ENCODE measurements at regions not wholly inside any gene's neighbourhood (a gene's known extent, or its start where the extent isn't known, plus 50 kb on each side); places are given as distances from the start of the nearest gene placed in this dataset.

DNA sequence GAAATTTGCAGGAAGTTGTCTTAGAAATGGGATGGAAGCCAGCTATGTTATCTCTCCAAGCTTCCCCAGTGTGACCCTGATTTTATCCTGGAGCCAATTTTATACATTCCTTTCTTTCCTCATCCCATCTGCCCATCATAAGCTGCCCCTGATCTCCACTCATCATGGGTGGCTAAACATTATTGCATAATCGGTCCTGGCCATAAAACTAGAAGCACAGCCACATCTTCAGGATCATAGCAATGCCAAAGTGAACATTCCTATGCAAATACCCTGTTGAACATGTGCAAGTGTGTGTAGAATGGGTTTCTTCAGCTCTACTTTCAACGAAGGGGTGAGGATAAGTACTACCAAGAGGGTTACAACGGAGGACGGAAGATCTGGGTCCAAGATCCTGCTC lies 50.6 kb upstream of the COG2 start:
- Histone ChIP-seq H3K36me3 (ENCODE audit: control insufficient read depth in 2 of 2, insufficient read depth in 1 of 2, low read length in 2 of 2) (no peaks in the 10 kb centered on the region), H3K4me1 (ENCODE audit: control insufficient read depth, insufficient read depth, low read length) (no peaks in the 10 kb centered on the region), H3K27ac (ENCODE audit: extremely low read depth, low read depth, low read length) (no peak overlapping the region), H3K9me3 (ENCODE audit: control insufficient read depth, insufficient read depth, low read depth, low read length) (no peaks in the 10 kb centered on the region), H3K4me3 (ENCODE audit: low read depth, low read length) (no peak overlapping the region)
- CTCF ChIA-PET: interaction anchor here (1.0 kb wide), 1 partner anchor 281 kb away, joined by 3 read pairs; no protein-coding TSS in a partner anchor
- POLR2A ChIA-PET: no interaction called here
- TF ChIP-seq BCL11A (tag by site-specific recombination; IDR thresholded peaks at IDR 0.05; ENCODE audit: low read depth): no peak
- TF ChIP-seq IKZF3 (tag by site-specific recombination; IDR thresholded peaks at IDR 0.05): no peak
- TF ChIP-seq ZNF777 (tag by site-specific recombination; IDR thresholded peaks at IDR 0.05; ENCODE audit: borderline replicate concordance): no peak
- TF ChIP-seq, protein P1, sequence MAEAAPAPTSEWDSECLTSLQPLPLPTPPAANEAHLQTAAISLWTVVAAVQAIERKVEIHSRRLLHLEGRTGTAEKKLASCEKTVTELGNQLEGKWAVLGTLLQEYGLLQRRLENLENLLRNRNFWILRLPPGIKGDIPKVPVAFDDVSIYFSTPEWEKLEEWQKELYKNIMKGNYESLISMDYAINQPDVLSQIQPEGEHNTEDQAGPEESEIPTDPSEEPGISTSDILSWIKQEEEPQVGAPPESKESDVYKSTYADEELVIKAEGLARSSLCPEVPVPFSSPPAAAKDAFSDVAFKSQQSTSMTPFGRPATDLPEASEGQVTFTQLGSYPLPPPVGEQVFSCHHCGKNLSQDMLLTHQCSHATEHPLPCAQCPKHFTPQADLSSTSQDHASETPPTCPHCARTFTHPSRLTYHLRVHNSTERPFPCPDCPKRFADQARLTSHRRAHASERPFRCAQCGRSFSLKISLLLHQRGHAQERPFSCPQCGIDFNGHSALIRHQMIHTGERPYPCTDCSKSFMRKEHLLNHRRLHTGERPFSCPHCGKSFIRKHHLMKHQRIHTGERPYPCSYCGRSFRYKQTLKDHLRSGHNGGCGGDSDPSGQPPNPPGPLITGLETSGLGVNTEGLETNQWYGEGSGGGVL (tag by site-specific recombination; IDR thresholded peaks at IDR 0.05): no peak
- TF ChIP-seq ZNF701 (tag by site-specific recombination; IDR thresholded peaks at IDR 0.05): no peak
- TF ChIP-seq ZNF184 (tag by site-specific recombination; IDR thresholded peaks at IDR 0.05): no peak
- no peak for TF ChIP-seq KLF9 (tag by site-specific recombination; IDR thresholded peaks at IDR 0.05; ENCODE audit: low read depth)
- TF ChIP-seq ZNF140 (tag by site-specific recombination; IDR thresholded peaks at IDR 0.05): no peak
- TF ChIP-seq ZNF221 (tag by site-specific recombination; IDR thresholded peaks at IDR 0.05; ENCODE audit: borderline replicate concordance): no peak
- TF ChIP-seq ZNF174 (tag by site-specific recombination; IDR thresholded peaks at IDR 0.05): no peak
- no peak for TF ChIP-seq PRDM10 (tag by site-specific recombination; IDR thresholded peaks at IDR 0.05)
- no peak for TF ChIP-seq ZNF157 (tag by site-specific recombination; IDR thresholded peaks at IDR 0.05)

DNA sequence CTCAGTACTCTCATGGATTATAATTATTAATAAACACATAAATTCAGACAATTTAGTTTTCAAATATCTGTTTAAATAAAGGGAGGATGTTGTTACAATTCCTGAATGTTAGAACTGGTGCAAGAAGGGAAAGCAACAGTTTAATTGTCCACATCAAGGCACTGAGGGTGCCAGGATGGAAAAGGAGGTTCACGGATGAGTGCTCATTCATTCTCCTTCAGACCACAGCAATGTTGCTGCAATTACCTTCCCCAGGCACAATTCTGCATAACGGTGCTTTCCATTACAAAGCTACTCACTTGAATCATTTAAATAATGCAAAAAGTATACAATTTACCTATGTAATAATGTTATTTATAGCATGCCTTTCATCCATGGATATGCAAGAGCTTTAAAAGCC lies 52.3 kb upstream of the COG2 start:
- Histone ChIP-seq H3K4me1 (ENCODE audit: control insufficient read depth, insufficient read depth, low read length) (no peaks in the 10 kb centered on the region), H3K27ac (ENCODE audit: extremely low read depth, low read depth, low read length) (no peak overlapping the region), H3K4me3 (ENCODE audit: low read depth, low read length) (no peak overlapping the region), H3K9me3 (ENCODE audit: control insufficient read depth, insufficient read depth, low read depth, low read length) (no peaks in the 10 kb centered on the region), H3K36me3 (ENCODE audit: control insufficient read depth in 2 of 2, insufficient read depth in 1 of 2, low read length in 2 of 2) (no peaks in the 10 kb centered on the region)
- POLR2A ChIA-PET: no interaction called here
- CTCF ChIA-PET: interaction anchor here (0.5 to 1.4 kb wide), 3 partner anchors 9 to 1866 kb away, joined by 3 to 4 read pairs (median 3); no protein-coding TSS in a partner anchor
- TF ChIP-seq ZNF184 (tag by site-specific recombination; IDR thresholded peaks at IDR 0.05): no peak
- no peak for TF ChIP-seq ZXDB (tag by site-specific recombination; IDR thresholded peaks at IDR 0.05)
- no peak for TF ChIP-seq ELK4 (IDR thresholded peaks at IDR 0.05; ENCODE audit: borderline replicate concordance, low read depth, low read length)
- TF ChIP-seq ZIC2 (tag by site-specific recombination; IDR thresholded peaks at IDR 0.05): no peak
- no peak for TF ChIP-seq MEIS1 (CRISPR knock-in tag; IDR thresholded peaks at IDR 0.05; ENCODE audit: borderline replicate concordance)
- TF ChIP-seq ZNF366 (tag by site-specific recombination; conservative IDR thresholded peaks at IDR 0.05): no peak
- no peak for TF ChIP-seq ZNF10 (tag by site-specific recombination; IDR thresholded peaks at IDR 0.05)
- TF ChIP-seq, protein P2, sequence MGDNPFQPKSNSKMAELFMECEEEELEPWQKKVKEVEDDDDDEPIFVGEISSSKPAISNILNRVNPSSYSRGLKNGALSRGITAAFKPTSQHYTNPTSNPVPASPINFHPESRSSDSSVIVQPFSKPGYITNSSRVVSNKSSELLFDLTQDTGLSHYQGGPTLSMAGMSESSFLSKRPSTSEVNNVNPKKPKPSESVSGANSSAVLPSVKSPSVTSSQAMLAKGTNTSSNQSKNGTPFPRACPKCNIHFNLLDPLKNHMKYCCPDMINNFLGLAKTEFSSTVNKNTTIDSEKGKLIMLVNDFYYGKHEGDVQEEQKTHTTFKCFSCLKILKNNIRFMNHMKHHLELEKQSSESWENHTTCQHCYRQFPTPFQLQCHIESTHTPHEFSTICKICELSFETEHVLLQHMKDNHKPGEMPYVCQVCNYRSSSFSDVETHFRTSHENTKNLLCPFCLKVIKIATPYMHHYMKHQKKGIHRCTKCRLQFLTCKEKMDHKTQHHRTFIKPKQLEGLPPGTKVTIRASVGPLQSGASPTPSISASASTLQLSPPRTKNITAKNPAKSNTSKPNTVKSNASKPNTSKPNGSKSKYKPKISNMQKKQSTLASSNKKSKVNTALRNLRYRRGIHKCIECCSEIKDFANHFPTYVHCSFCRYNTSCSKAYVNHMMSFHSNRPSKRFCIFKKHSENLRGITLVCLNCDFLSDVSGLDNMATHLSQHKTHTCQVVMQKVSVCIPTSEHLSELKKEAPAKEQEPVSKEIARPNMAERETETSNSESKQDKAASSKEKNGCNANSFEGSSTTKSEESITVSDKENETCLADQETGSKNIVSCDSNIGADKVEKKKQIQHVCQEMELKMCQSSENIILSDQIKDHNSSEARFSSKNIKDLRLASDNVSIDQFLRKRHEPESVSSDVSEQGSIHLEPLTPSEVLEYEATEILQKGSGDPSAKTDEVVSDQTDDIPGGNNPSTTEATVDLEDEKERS (tag by site-specific recombination; IDR thresholded peaks at IDR 0.05): no peak
- no peak for TF ChIP-seq REPIN1 (tag by site-specific recombination; IDR thresholded peaks at IDR 0.05; ENCODE audit: low read depth)
- TF ChIP-seq, protein P3, sequence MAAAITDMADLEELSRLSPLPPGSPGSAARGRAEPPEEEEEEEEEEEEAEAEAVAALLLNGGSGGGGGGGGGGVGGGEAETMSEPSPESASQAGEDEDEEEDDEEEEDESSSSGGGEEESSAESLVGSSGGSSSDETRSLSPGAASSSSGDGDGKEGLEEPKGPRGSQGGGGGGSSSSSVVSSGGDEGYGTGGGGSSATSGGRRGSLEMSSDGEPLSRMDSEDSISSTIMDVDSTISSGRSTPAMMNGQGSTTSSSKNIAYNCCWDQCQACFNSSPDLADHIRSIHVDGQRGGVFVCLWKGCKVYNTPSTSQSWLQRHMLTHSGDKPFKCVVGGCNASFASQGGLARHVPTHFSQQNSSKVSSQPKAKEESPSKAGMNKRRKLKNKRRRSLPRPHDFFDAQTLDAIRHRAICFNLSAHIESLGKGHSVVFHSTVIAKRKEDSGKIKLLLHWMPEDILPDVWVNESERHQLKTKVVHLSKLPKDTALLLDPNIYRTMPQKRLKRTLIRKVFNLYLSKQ (tag by site-specific recombination; IDR thresholded peaks at IDR 0.05; ENCODE audit: borderline replicate concordance): no peak
